ENCODE measurements at regions not wholly inside any gene's neighbourhood (a gene's known extent, or its start where the extent isn't known, plus 50 kb on each side); places are given as distances from the start of the nearest gene placed in this dataset.
"Not testable (repeated sequence)": the region's sequence is repeated elsewhere in the genome, so short reads cannot be mapped to it uniquely, and the experiment has no call there.

DNA sequence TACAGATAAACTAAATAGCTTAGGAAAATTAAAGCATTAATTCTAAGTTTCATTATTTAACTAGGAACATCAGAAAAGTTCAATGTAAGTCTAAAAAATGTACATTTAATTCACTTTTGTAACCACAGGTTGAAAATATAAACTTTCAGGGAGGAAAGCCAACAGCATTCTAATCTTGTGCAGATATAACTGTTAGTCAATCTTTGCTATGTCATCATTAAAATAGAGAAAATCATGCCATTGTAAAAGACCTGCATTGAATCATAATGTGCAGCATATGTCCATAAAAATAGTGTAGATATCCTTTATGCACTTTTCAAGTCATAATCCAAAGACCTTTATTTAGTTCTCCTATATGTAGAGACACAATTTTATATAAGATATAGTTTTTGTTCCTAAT lies 207.3 kb downstream of the ALG10B start:
- Histone ChIP-seq H3K4me1 (no peaks in the 10 kb centered on the region), H3K4me3 (no peak overlapping the region), H3K27me3 (no peaks in the 10 kb centered on the region), H3K36me3 (no peaks in the 10 kb centered on the region), H3K9me3 (no peaks in the 10 kb centered on the region), H3K27ac (replicated peaks in 1 of 4) (no peak overlapping the region)
- intact Hi-C loops (cut with DNase I) = no loop called here
- TF ChIP-seq, protein P1, sequence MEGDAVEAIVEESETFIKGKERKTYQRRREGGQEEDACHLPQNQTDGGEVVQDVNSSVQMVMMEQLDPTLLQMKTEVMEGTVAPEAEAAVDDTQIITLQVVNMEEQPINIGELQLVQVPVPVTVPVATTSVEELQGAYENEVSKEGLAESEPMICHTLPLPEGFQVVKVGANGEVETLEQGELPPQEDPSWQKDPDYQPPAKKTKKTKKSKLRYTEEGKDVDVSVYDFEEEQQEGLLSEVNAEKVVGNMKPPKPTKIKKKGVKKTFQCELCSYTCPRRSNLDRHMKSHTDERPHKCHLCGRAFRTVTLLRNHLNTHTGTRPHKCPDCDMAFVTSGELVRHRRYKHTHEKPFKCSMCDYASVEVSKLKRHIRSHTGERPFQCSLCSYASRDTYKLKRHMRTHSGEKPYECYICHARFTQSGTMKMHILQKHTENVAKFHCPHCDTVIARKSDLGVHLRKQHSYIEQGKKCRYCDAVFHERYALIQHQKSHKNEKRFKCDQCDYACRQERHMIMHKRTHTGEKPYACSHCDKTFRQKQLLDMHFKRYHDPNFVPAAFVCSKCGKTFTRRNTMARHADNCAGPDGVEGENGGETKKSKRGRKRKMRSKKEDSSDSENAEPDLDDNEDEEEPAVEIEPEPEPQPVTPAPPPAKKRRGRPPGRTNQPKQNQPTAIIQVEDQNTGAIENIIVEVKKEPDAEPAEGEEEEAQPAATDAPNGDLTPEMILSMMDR (IDR thresholded peaks at IDR 0.05) = no peak
- TF ChIP-seq EP300 (IDR thresholded peaks at IDR 0.05) (no peak), POLR2AphosphoS5 (IDR thresholded peaks at IDR 0.05) (no peak), POLR2A (IDR thresholded peaks at IDR 0.05; ENCODE audit: low read depth) (no peak)
- DNase-seq (ENCODE audit: extremely low spot score) = no peak

DNA sequence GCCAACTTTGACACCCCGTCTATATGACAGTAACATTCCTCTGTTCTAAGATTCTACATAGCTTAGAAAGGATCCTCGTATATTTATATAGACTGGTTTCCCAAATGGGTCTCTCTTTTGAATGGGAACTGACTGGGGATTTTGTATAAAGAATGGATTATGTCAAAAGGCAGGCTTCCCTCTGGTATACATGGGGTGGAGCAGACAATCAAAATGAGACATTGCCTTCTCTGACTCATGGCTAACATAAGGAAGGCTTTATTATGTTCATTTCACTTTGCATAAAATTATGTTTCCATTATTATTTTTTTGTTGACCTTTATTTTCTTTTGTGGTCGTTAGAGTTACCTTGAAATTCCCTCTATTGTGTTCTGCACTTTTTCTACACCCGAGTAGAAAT lies 211.1 kb downstream of the ALG10B start:
- no peaks in the 10 kb centered on the region for H3K27me3 ChIP-seq
- H3K36me3 ChIP-seq = no peaks in the 10 kb centered on the region
- no peak overlapping the region for H3K27ac ChIP-seq (replicated peaks in 1 of 4)
- DNase-seq (ENCODE audit: extremely low spot score) = no peak
- 66% methylated on average over 4 of the region's 4 CpGs for WGBS
- no peaks in the 10 kb centered on the region for H3K4me1 ChIP-seq
- TF ChIP-seq POLR2A (IDR thresholded peaks at IDR 0.05; ENCODE audit: low read depth) (no peak), POLR2AphosphoS5 (IDR thresholded peaks at IDR 0.05) (no peak), EP300 (IDR thresholded peaks at IDR 0.05) (no peak)
- TF ChIP-seq, protein P1 (IDR thresholded peaks at IDR 0.05) = no peak
- H3K4me3 ChIP-seq = no peak overlapping the region
- intact Hi-C loops (cut with DNase I) = no loop called here
- H3K9me3 ChIP-seq = no peaks in the 10 kb centered on the region

DNA sequence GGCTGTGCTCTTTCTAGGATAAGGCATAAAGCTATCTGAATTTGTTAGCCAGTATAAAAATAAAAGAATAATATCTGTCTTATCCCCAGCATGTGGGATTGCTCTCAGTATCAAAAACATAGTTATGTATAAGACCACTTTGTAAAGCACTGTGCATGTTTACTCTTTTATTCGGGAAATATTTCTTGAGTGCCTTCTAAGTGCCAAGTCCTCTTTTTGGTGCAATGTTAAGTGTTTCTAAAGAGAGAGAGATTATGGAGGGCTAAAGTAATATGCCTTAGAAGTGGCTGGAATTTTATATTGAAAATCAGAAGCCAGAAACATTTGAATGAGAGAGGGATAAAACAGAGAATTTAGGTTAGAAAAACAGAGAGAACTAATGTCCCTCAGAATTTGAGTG lies 212.0 kb downstream of the ALG10B start:
- no peaks in the 10 kb centered on the region for H3K27me3 ChIP-seq
- no peak overlapping the region for H3K27ac ChIP-seq (replicated peaks in 1 of 4)
- no peaks in the 10 kb centered on the region for H3K4me1 ChIP-seq
- H3K9me3 ChIP-seq = no peaks in the 10 kb centered on the region
- H3K4me3 ChIP-seq = no peak overlapping the region
- no peak for DNase-seq (ENCODE audit: extremely low spot score)
- 79% methylated on average over 1 of the region's 1 CpG for WGBS
- no peak for TF ChIP-seq POLR2AphosphoS5 (IDR thresholded peaks at IDR 0.05)
- no peak for TF ChIP-seq EP300 (IDR thresholded peaks at IDR 0.05)
- H3K36me3 ChIP-seq = no peaks in the 10 kb centered on the region
- intact Hi-C loops (cut with DNase I) = no loop called here

GRCh38 chr12:38529281-38529680 lies 212.7 kb downstream of the ALG10B start:
- H3K4me1 ChIP-seq; intact Hi-C loops (cut with DNase I): not testable (repeated sequence)

GRCh38 chr12:38538319-38538718 lies 221.7 kb downstream of the ALG10B start:
- Histone ChIP-seq H3K27me3 (no peaks in the 10 kb centered on the region), H3K9me3 (no peaks in the 10 kb centered on the region), H3K27ac (replicated peaks in 1 of 4) (no peak overlapping the region), H3K4me3 (no peak overlapping the region), H3K4me1 (peaks cover 0 to 6% (median 3%) of the 10 kb centered on the region in 4 donors), H3K36me3 (no peaks in the 10 kb centered on the region)
- no peak for TF ChIP-seq POLR2AphosphoS5 (IDR thresholded peaks at IDR 0.05)
- TF ChIP-seq POLR2A (IDR thresholded peaks at IDR 0.05; ENCODE audit: low read depth) = no peak
- TF ChIP-seq, protein P1 (IDR thresholded peaks at IDR 0.05) = no peak
- TF ChIP-seq EP300 (IDR thresholded peaks at IDR 0.05) = no peak
- no peak for DNase-seq (ENCODE audit: extremely low spot score)
- WGBS = 86% methylated on average over 4 of the region's 4 CpGs
- intact Hi-C loops (cut with DNase I) = no loop called here

More at GRCh38 chr12:38529281-38529680, 212.7 kb downstream of the ALG10B start:
- not testable (repeated sequence) for H3K9me3 ChIP-seq; H3K27me3 ChIP-seq; H3K4me3 ChIP-seq; H3K36me3 ChIP-seq; DNase-seq (ENCODE audit: extremely low spot score); H3K27ac ChIP-seq (replicated peaks in 1 of 4)
- WGBS = 81% methylated on average over 3 of the region's 3 CpGs

GRCh38 chr12:38540156-38540555 lies 223.6 kb downstream of the ALG10B start:
- Histone ChIP-seq H3K4me1 (peaks cover 0 to 21% (median 16%) of the 10 kb centered on the region in 4 donors), H3K27me3 (no peaks in the 10 kb centered on the region), H3K36me3 (no peaks in the 10 kb centered on the region), H3K9me3 (no peaks in the 10 kb centered on the region), H3K4me3 (no peak overlapping the region), H3K27ac (replicated peaks in 1 of 4) (no peak overlapping the region)
- 64% methylated on average over 1 of the region's 1 CpG for WGBS
- TF ChIP-seq, protein P1 (IDR thresholded peaks at IDR 0.05) = no peak
- no peak for TF ChIP-seq POLR2A (IDR thresholded peaks at IDR 0.05; ENCODE audit: low read depth)
- TF ChIP-seq POLR2AphosphoS5 (IDR thresholded peaks at IDR 0.05) = no peak
- no peak for TF ChIP-seq EP300 (IDR thresholded peaks at IDR 0.05)
- DNase-seq (ENCODE audit: extremely low spot score) = no peak
- intact Hi-C loops (cut with DNase I) = no loop called here

Measured in esophagus muscularis mucosa (tissue), 4 donors.